Thyroid gland (tissue), 4 donors: ENCODE measurements at regions not wholly inside any gene's neighbourhood (a gene's known extent, or its start where the extent isn't known, plus 50 kb on each side); places are given as distances from the start of the nearest gene placed in this dataset.

Experiments
- POLR2A ChIP-seq, 2 donors: fragments of 450-650 bp; IDR thresholded peaks; one replicate each; pipeline ENCODE4 v1.6.1; 2017; ENCODE audit warnings: antibody characterized with exemption in 2 of 2, mild to moderate bottlenecking in 2 of 2, moderate library complexity in 1 of 2
- TF ChIP-seq, protein P1 (sequence below), 6 experiments: fragments of 200-600 bp in 3 of 6; fragments of 450-650 bp in 3 of 6; sonication (generic) in 3 of 6; IDR thresholded peaks; one replicate each; pipeline ENCODE4 v1.5.1; 2016 to 2019; ENCODE audit warnings: antibody characterized with exemption in 6 of 6, mild to moderate bottlenecking in 2 of 6, inconsistent platforms in 1 of 6, moderate library complexity in 1 of 6

DNA sequence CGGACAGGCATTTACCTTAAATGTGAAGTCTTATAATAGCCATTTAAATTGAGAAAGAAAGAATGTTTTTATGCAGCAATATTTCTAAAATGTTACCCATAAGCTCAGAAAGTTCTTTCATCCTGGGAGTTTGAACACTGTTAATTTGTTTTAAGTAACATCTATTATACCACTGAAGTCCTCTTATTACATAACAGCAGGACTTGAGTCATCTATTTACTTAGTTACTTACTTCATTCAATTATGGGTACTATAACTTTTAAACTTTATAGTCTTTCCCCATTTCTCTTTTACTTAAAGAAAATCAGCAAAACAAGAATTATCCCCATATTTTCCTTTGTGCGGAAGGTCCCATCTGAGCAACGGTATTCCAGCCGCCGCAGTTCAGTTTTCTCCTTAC is 473.1 kb downstream of the ETNK1 start:
- no peak for TF ChIP-seq POLR2A (IDR thresholded peaks at IDR 0.05)
- TF ChIP-seq, protein P1, sequence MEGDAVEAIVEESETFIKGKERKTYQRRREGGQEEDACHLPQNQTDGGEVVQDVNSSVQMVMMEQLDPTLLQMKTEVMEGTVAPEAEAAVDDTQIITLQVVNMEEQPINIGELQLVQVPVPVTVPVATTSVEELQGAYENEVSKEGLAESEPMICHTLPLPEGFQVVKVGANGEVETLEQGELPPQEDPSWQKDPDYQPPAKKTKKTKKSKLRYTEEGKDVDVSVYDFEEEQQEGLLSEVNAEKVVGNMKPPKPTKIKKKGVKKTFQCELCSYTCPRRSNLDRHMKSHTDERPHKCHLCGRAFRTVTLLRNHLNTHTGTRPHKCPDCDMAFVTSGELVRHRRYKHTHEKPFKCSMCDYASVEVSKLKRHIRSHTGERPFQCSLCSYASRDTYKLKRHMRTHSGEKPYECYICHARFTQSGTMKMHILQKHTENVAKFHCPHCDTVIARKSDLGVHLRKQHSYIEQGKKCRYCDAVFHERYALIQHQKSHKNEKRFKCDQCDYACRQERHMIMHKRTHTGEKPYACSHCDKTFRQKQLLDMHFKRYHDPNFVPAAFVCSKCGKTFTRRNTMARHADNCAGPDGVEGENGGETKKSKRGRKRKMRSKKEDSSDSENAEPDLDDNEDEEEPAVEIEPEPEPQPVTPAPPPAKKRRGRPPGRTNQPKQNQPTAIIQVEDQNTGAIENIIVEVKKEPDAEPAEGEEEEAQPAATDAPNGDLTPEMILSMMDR (IDR thresholded peaks at IDR 0.05) = no peak
